ENCODE measurements at regions not wholly inside any gene's neighbourhood (a gene's known extent, or its start where the extent isn't known, plus 50 kb on each side); places are given as distances from the start of the nearest gene placed in this dataset.

- no peak for TF ChIP-seq CTCF (conservative IDR thresholded peaks at IDR 0.05 in 1 of 2, IDR thresholded peaks at IDR 0.05 in 1 of 2; ENCODE audit: low read depth in 1 of 2, low read length in 2 of 2)
- TF ChIP-seq EZH2 (IDR thresholded peaks at IDR 0.05; ENCODE audit: low read length, missing control alignments) = no peak
These were observed 293.7 kb downstream of the NDUFA10 start for GRCh38 chr2:239731422-239731821.
